GM12878 (cell line): ENCODE measurements at regions not wholly inside any gene's neighbourhood (a gene's known extent, or its start where the extent isn't known, plus 50 kb on each side); places are given as distances from the start of the nearest gene placed in this dataset.

Experiments used
- ATAC-seq: fragments of 200-7000 bp; cut with Tn5 transposase; 3 replicates; pipeline ENCODE4 v1.9.1; 2020; ENCODE audit warnings: mild to moderate bottlenecking, moderate library complexity
- BruUV-seq: library from RNA; stranded (reverse); fragments of 400-500 nt; replicated peaks from 2 replicates; lab custom pipeline; 2021; lab: Mats Ljungman, UMichigan
- CTCF ChIA-PET: fragments of 300-600 bp; sonication (Branson Sonifier 250); formaldehyde crosslinking; extraction: SDS; loops from one replicate; lab custom pipeline; 2021; ENCODE audit warnings: inconsistent platforms; lab: Yijun Ruan, JAX
- POLR2A ChIA-PET: fragments of 350-600 bp; formaldehyde crosslinking; extraction: SDS; loops from one replicate; lab custom pipeline; 2021; ENCODE audit warnings: inconsistent platforms; lab: Charles Lee
- RAD21 ChIA-PET: fragments of 300-600 bp; sonication (Branson Sonifier 250); formaldehyde crosslinking; loops from one replicate; lab custom pipeline; 2023; ENCODE audit warnings: antibody characterized with exemption; ENCODE audit not compliant: unreplicated experiment; lab: Charles Lee
- SMC1A ChIA-PET: fragments of 300-600 bp; sonication (Branson Sonifier 250); formaldehyde crosslinking; loops from one replicate; lab custom pipeline; 2023; ENCODE audit not compliant: unreplicated experiment, uncharacterized antibody; lab: Charles Lee
- DNase-seq: peaks from one replicate; pipeline ENCODE4 v3.0.0-alpha.2; 2011; ENCODE audit warnings: low read depth, low spot score
- FAIRE-seq: peaks from 3 replicates; lab custom pipeline; 2011; peaks lifted over from hg19 to GRCh38; lab: Jason Lieb, UNC
- H2AFZ ChIP-seq: 2 replicates; pipeline ENCODE4 v1.6.0; 2011; ENCODE audit warnings: low read depth, low read length, control low read depth; ENCODE audit not compliant: control insufficient read depth
- H3K27ac ChIP-seq: 2 replicates; pipeline ENCODE4 v1.5.1; 2011; ENCODE audit warnings: control low read depth; ENCODE audit not compliant: control insufficient read depth, insufficient read depth
- H3K27me3 ChIP-seq, 2 experiments: replicated peaks in 1 of 2; 2 replicates each; pipeline versions ENCODE4 v1.6.0 to v1.6.1; 2011; ENCODE audit warnings: low read length in 1 of 2; ENCODE audit not compliant: control insufficient read depth in 2 of 2, insufficient read depth in 2 of 2
- H3K36me3 ChIP-seq, 2 experiments: 2 replicates each; pipeline ENCODE4 v1.5.1; 2011; ENCODE audit warnings: low read length in 1 of 2; ENCODE audit not compliant: control insufficient read depth in 2 of 2, insufficient read depth in 2 of 2
- H3K4me1 ChIP-seq: 2 replicates; pipeline ENCODE4 v1.6.1; 2011; ENCODE audit warnings: mild to moderate bottlenecking, low read length, moderate library complexity, mixed read lengths; ENCODE audit not compliant: control insufficient read depth, insufficient read depth
- H3K4me2 ChIP-seq: 2 replicates; pipeline ENCODE4 v1.6.0; 2011; ENCODE audit warnings: control low read depth; ENCODE audit not compliant: control insufficient read depth, insufficient read depth
- H3K4me3 ChIP-seq: fragments of 200-600 bp; sonication (generic); 2 replicates; pipeline ENCODE4 v1.5.1; 2016
- H3K79me2 ChIP-seq: 2 replicates; pipeline ENCODE4 v1.6.0; 2011; ENCODE audit warnings: low read length; ENCODE audit not compliant: control insufficient read depth, insufficient read depth
- H3K9ac ChIP-seq: 2 replicates; pipeline ENCODE4 v1.8.0; 2011; ENCODE audit warnings: low read length, control low read depth, mixed read lengths; ENCODE audit not compliant: control insufficient read depth, insufficient read depth
- H3K9me3 ChIP-seq: replicated peaks from 3 replicates; pipeline ENCODE4 v1.5.1; 2011; ENCODE audit warnings: mild to moderate bottlenecking, low read length; ENCODE audit not compliant: control insufficient read depth, insufficient read depth
- H4K20me1 ChIP-seq: 2 replicates; pipeline ENCODE4 v1.6.0; 2011; ENCODE audit not compliant: control insufficient read depth, insufficient read depth
- ASH2L ChIP-seq: fragments of 300-600, 200-600 bp; sonication (generic); IDR thresholded peaks from 2 replicates; pipeline ENCODE4 v1.6.1; 2017; ENCODE audit warnings: low read depth, mild to moderate bottlenecking, borderline replicate concordance
- BMI1 ChIP-seq: fragments of 450-650 bp; IDR thresholded peaks from 2 replicates; pipeline ENCODE4 v1.6.1; 2016; ENCODE audit warnings: mild to moderate bottlenecking, moderate library complexity, borderline replicate concordance
- CEBPB ChIP-seq, 2 experiments: fragments of 150-350 bp in 1 of 2; IDR thresholded peaks; 2 replicates each; pipeline ENCODE4 v1.6.1; 2012 to 2014; ENCODE audit warnings: low read depth in 2 of 2, low read length in 2 of 2, borderline replicate concordance in 1 of 2, inconsistent platforms in 1 of 2
- FOXM1 ChIP-seq: IDR thresholded peaks from 2 replicates; pipeline ENCODE4 v1.6.1; 2012; ENCODE audit warnings: low read depth, mild to moderate bottlenecking, inconsistent platforms, low read length, moderate library complexity
- HDAC2 ChIP-seq: fragments of 200-600 bp; sonication (generic); IDR thresholded peaks from 2 replicates; pipeline ENCODE4 v1.6.1; 2017
- IKZF2 ChIP-seq, 2 experiments: fragments of 450-650 bp; IDR thresholded peaks; 2 replicates each; pipeline ENCODE4 v1.6.1; 2017; ENCODE audit warnings: mild to moderate bottlenecking in 2 of 2, moderate library complexity in 2 of 2
- MTA2 ChIP-seq: fragments of 450-650 bp; IDR thresholded peaks from 2 replicates; pipeline ENCODE4 v1.6.1; 2016; ENCODE audit warnings: low read depth, mild to moderate bottlenecking, moderate library complexity
- MTA3 ChIP-seq: IDR thresholded peaks from 2 replicates; pipeline ENCODE4 v1.6.1; 2012; ENCODE audit warnings: low read length, inconsistent platforms, borderline replicate concordance
- NFYA ChIP-seq: IDR thresholded peaks from 2 replicates; pipeline ENCODE4 v1.6.1; 2011; ENCODE audit warnings: low read depth, mild to moderate bottlenecking, low read length, improper control_type of control experiment, borderline replicate concordance
- NRF1 ChIP-seq: conservative IDR thresholded peaks from 2 replicates; pipeline ENCODE4 v1.6.1; 2011; ENCODE audit warnings: mild to moderate bottlenecking, low read depth, low read length, improper control_type of control experiment
- SIX5 ChIP-seq: IDR thresholded peaks from 2 replicates; pipeline ENCODE4 v1.6.1; 2011; ENCODE audit warnings: mild to moderate bottlenecking, low read depth, low read length, moderate library complexity; ENCODE audit not compliant: severe bottlenecking
- SMAD5 ChIP-seq: IDR thresholded peaks from 2 replicates; pipeline ENCODE4 v1.6.1; 2016; ENCODE audit warnings: antibody characterized with exemption, low read depth
- SRF ChIP-seq, 2 experiments: IDR thresholded peaks; 2 replicates each; pipeline ENCODE4 v1.6.1; 2011; ENCODE audit warnings: low read depth in 2 of 2, low read length in 2 of 2, mild to moderate bottlenecking in 1 of 2, moderate library complexity in 1 of 2
- STAT1 ChIP-seq: fragments of 450-650 bp; conservative IDR thresholded peaks from 2 replicates; pipeline ENCODE4 v1.6.1; 2014; ENCODE audit warnings: antibody characterized with exemption, mild to moderate bottlenecking
- STAT3 ChIP-seq: IDR thresholded peaks from 2 replicates; pipeline ENCODE4 v1.6.1; 2011; ENCODE audit warnings: low read depth, low read length, improper control_type of control experiment
- SUPT20H ChIP-seq: IDR thresholded peaks from 2 replicates; pipeline ENCODE4 v1.6.1; 2011; ENCODE audit warnings: low read depth, mild to moderate bottlenecking, low read length, moderate library complexity, borderline replicate concordance; ENCODE audit not compliant: control insufficient read depth
- WRNIP1 ChIP-seq: IDR thresholded peaks from 2 replicates; pipeline ENCODE4 v1.6.1; 2011; ENCODE audit warnings: low read depth, low read length, improper control_type of control experiment, borderline replicate concordance
- YBX1 ChIP-seq: fragments of 450-650 bp; IDR thresholded peaks from 2 replicates; pipeline ENCODE4 v1.6.1; 2016; ENCODE audit warnings: antibody characterized with exemption
- ZNF217 ChIP-seq: fragments of 450-650 bp; IDR thresholded peaks from 2 replicates; pipeline ENCODE4 v1.6.1; 2017; ENCODE audit warnings: antibody characterized with exemption, mild to moderate bottlenecking
- ZNF274 ChIP-seq: IDR thresholded peaks from one replicate; pipeline ENCODE4 v1.8.0; 2011; ENCODE audit not compliant: insufficient read length, insufficient read depth
- ZNF384 ChIP-seq: IDR thresholded peaks from 2 replicates; pipeline ENCODE4 v1.6.1; 2012; ENCODE audit warnings: low read depth, mild to moderate bottlenecking, low read length, improper control_type of control experiment, borderline replicate concordance
- WGBS: methylation state at CpG from one replicate; pipeline ENCODE4 v1.1.6; 2016; ENCODE audit warnings: low lambda C conversion rate; ENCODE audit not compliant: insufficient replicate concordance, insufficient coverage; ENCODE audit errors: missing lambda C conversion rate; 5-methylcytosine and 5-hydroxymethylcytosine counted together
- in situ Hi-C: fragments of 300-500 bp; cut with MboI; formaldehyde crosslinking; loops from 9 replicates; pipeline ENCODE4 v1.14.3; 2018; ENCODE audit warnings: mixed read lengths
- intact Hi-C: fragments of 100-400 bp; cut with micrococcal nuclease; formaldehyde crosslinking; loops from one replicate; pipeline ENCODE4 v1.14.2; 2022; ENCODE audit not compliant: unreplicated experiment
- TF ChIP-seq, protein P1 (sequence below): IDR thresholded peaks from 2 replicates; pipeline ENCODE4 v1.6.1; 2012; ENCODE audit warnings: low read depth, low read length, improper control_type of control experiment

DNA sequence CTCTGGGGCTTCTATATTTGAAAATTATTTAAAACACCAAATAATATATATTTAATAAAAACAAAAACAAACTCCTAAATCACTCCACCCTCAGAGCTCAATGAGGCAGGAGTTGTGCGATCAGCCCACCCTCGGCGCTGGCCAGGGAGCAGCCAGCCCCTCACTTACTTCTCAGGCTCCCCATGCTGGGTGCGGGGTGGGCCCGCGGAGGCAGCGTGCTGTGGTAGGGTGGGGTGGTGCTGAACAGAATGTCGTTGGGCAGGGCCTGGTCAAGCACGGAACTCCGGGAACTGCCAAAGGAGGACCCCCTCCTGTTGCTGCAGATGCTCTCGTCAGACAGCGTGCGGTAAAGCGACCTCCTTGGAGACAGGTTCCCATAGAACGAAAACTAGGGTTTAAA lies 204.5 kb downstream of the SIPA1L2 start:
- Histone ChIP-seq H3K4me1 (no peaks in the 10 kb centered on the region), H3K36me3 (no peaks in the 10 kb centered on the region), H3K27ac (no peak overlapping the region), H3K79me2 (no peaks in the 10 kb centered on the region), H2AFZ (no peak overlapping the region), H3K27me3 (no peaks in the 10 kb centered on the region), H4K20me1 (no peaks in the 10 kb centered on the region), H3K9me3 (no peaks in the 10 kb centered on the region), H3K4me3 (no peak overlapping the region), H3K4me2 (no peak overlapping the region), H3K9ac (no peak overlapping the region)
- ChIA-PET SMC1A (no interaction called here), POLR2A (no interaction called here), RAD21 (no interaction called here), CTCF (no interaction called here)
- no peak for ATAC-seq
- DNase-seq, result no peak
- BruUV-seq, result no TSS peak
- 74% methylated on average over 12 of the region's 15 CpGs for WGBS
- TF ChIP-seq WRNIP1 (no peak), SRF (IDR thresholded peaks at IDR 0.05; ENCODE audit: low read depth in 2 of 2, low read length in 2 of 2) (no peak), MTA2 (no peak), NRF1 (no peak)
- FAIRE-seq, result no peak
- in situ Hi-C loops, result no loop called here
- intact Hi-C loops, result no loop called here

- DNase-seq (no peak), ATAC-seq (no peak), FAIRE-seq (no peak)
- Histone ChIP-seq H3K4me3 (no peak overlapping the region), H3K36me3 (no peaks in the 10 kb centered on the region), H3K27ac (no peak overlapping the region), H3K9ac (no peak overlapping the region), H2AFZ (no peak overlapping the region), H3K4me2 (no peak overlapping the region), H4K20me1 (no peaks in the 10 kb centered on the region), H3K4me1 (no peaks in the 10 kb centered on the region), H3K27me3 (no peaks in the 10 kb centered on the region), H3K9me3 (no peaks in the 10 kb centered on the region), H3K79me2 (no peaks in the 10 kb centered on the region)
- TF ChIP-seq MTA3 (no peak), ASH2L (no peak), SMAD5 (no peak), STAT3 (no peak), SUPT20H (no peak), FOXM1 (no peak), IKZF2 (IDR thresholded peaks at IDR 0.05) (no peak), CEBPB (IDR thresholded peaks at IDR 0.05; ENCODE audit: borderline replicate concordance in 1 of 2, low read depth in 2 of 2, low read length in 2 of 2) (no peak), SIX5 (no peak), NFYA (no peak), ZNF274 (no peak), BMI1 (no peak), ZNF217 (no peak), ZNF384 (no peak), YBX1 (no peak), STAT1 (no peak), HDAC2 (no peak)
- TF ChIP-seq, protein P1, sequence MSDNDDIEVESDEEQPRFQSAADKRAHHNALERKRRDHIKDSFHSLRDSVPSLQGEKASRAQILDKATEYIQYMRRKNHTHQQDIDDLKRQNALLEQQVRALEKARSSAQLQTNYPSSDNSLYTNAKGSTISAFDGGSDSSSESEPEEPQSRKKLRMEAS, result no peak
- 36% methylated on average over 3 of the region's 3 CpGs for WGBS
- in situ Hi-C loops, result no loop called here
- ChIA-PET SMC1A (no interaction called here), RAD21 (no interaction called here), CTCF (interaction anchor here (0.8 kb wide), 1 partner anchor 23 kb away, joined by 3 read pairs; no protein-coding TSS in a partner anchor), POLR2A (interaction anchor here (0.6 kb wide), 1 partner anchor 715 kb away, joined by 9 read pairs; no protein-coding TSS in a partner anchor)
- no TSS peak for BruUV-seq
- intact Hi-C loops, result no loop called here
Measured at GRCh38 chr1:232423591-232423990, 206.3 kb downstream of the SIPA1L2 start.
